Liver (tissue), 3 donors: ENCODE measurements at regions not wholly inside any gene's neighbourhood (a gene's known extent, or its start where the extent isn't known, plus 50 kb on each side); places are given as distances from the start of the nearest gene placed in this dataset.

Source experiments
- GABPA ChIP-seq, 2 donors: IDR thresholded peaks in 1 of 2; conservative IDR thresholded peaks in 1 of 2; 2 replicates each; pipeline ENCODE4 v1.6.1; 2016; ENCODE audit warnings: antibody characterized with exemption in 2 of 2, mild to moderate bottlenecking in 1 of 2, moderate library complexity in 1 of 2
- RAD21 ChIP-seq, 2 donors: IDR thresholded peaks; 2 replicates each; pipeline ENCODE4 v1.6.1; 2016; ENCODE audit warnings: antibody characterized with exemption in 2 of 2, mild to moderate bottlenecking in 2 of 2
- SP1 ChIP-seq: IDR thresholded peaks from 2 replicates; pipeline ENCODE4 v1.6.1; 2018; ENCODE audit warnings: antibody characterized with exemption, mild to moderate bottlenecking
- TAF1 ChIP-seq: conservative IDR thresholded peaks from 2 replicates; pipeline ENCODE4 v1.6.1; 2016; ENCODE audit warnings: antibody characterized with exemption, mild to moderate bottlenecking
- YY1 ChIP-seq: IDR thresholded peaks from 2 replicates; pipeline ENCODE4 v1.6.1; 2016; ENCODE audit warnings: antibody characterized with exemption, mild to moderate bottlenecking
- TF ChIP-seq, protein P1 (sequence below): fragments of 150-350 bp; IDR thresholded peaks from 2 replicates; pipeline ENCODE4 v1.5.1; 2017; ENCODE audit warnings: improper control_type of control experiment, low read depth, low read length; ENCODE audit not compliant: missing input control
- TF ChIP-seq, protein P2 (sequence below): IDR thresholded peaks from 2 replicates; pipeline ENCODE4 v1.6.1; 2016; ENCODE audit warnings: antibody characterized with exemption
- TF ChIP-seq, protein P3 (sequence below): IDR thresholded peaks from 2 replicates; pipeline ENCODE4 v1.6.1; 2016; ENCODE audit warnings: antibody characterized with exemption
- TF ChIP-seq, protein P4 (sequence below): IDR thresholded peaks from 2 replicates; pipeline ENCODE4 v1.6.1; 2016; ENCODE audit warnings: antibody characterized with exemption, mild to moderate bottlenecking
- donor health status: healthy.
- donor health status: healthy.

DNA sequence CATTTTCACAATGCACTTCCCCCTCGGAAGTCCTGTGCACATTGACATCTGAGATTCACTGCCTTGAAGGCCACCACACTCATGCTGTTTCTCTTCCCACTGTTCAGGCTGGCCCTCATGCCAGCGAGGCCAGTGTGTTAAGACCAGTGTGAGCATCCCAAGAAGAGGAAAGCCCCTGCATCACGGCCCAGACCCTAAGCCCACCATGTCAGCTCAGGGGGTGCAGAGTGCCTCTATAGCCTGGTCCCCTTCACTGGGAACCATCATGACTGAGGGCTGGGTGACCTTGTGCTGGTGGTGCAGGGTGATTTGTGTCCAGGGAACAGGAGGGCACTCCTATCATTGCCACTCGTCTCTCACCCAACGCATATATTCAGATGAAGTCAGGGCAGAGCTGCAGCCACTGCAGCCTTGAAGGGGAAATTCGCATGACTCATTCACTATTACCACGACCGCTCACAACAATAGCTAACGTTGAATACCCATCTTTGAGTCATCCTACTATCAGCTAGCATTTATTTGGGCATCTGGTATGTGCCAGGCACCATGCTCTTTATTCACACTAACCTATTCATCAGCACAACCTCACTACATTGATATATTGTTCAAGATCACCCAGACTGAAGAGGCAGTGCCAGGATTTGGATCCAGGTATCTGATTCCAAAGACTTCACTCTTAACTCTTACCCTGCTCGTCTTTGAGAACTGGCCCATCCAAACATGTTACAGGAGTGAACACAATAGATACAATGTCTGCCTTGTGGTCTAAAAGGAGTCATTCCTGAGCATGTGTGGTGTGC, 58.8 kb upstream of the SLC6A11 start:
- no peak for TF ChIP-seq RAD21 (IDR thresholded peaks at IDR 0.05)
- TF ChIP-seq, protein P1, sequence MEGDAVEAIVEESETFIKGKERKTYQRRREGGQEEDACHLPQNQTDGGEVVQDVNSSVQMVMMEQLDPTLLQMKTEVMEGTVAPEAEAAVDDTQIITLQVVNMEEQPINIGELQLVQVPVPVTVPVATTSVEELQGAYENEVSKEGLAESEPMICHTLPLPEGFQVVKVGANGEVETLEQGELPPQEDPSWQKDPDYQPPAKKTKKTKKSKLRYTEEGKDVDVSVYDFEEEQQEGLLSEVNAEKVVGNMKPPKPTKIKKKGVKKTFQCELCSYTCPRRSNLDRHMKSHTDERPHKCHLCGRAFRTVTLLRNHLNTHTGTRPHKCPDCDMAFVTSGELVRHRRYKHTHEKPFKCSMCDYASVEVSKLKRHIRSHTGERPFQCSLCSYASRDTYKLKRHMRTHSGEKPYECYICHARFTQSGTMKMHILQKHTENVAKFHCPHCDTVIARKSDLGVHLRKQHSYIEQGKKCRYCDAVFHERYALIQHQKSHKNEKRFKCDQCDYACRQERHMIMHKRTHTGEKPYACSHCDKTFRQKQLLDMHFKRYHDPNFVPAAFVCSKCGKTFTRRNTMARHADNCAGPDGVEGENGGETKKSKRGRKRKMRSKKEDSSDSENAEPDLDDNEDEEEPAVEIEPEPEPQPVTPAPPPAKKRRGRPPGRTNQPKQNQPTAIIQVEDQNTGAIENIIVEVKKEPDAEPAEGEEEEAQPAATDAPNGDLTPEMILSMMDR, result no peak
- TF ChIP-seq TAF1, result no peak
- no peak for TF ChIP-seq SP1
- TF ChIP-seq, protein P2, sequence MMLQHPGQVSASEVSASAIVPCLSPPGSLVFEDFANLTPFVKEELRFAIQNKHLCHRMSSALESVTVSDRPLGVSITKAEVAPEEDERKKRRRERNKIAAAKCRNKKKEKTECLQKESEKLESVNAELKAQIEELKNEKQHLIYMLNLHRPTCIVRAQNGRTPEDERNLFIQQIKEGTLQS, result no peak
- TF ChIP-seq, protein P3, sequence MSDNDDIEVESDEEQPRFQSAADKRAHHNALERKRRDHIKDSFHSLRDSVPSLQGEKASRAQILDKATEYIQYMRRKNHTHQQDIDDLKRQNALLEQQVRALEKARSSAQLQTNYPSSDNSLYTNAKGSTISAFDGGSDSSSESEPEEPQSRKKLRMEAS, result no peak
- TF ChIP-seq, protein P4, sequence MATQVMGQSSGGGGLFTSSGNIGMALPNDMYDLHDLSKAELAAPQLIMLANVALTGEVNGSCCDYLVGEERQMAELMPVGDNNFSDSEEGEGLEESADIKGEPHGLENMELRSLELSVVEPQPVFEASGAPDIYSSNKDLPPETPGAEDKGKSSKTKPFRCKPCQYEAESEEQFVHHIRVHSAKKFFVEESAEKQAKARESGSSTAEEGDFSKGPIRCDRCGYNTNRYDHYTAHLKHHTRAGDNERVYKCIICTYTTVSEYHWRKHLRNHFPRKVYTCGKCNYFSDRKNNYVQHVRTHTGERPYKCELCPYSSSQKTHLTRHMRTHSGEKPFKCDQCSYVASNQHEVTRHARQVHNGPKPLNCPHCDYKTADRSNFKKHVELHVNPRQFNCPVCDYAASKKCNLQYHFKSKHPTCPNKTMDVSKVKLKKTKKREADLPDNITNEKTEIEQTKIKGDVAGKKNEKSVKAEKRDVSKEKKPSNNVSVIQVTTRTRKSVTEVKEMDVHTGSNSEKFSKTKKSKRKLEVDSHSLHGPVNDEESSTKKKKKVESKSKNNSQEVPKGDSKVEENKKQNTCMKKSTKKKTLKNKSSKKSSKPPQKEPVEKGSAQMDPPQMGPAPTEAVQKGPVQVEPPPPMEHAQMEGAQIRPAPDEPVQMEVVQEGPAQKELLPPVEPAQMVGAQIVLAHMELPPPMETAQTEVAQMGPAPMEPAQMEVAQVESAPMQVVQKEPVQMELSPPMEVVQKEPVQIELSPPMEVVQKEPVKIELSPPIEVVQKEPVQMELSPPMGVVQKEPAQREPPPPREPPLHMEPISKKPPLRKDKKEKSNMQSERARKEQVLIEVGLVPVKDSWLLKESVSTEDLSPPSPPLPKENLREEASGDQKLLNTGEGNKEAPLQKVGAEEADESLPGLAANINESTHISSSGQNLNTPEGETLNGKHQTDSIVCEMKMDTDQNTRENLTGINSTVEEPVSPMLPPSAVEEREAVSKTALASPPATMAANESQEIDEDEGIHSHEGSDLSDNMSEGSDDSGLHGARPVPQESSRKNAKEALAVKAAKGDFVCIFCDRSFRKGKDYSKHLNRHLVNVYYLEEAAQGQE, result no peak
- TF ChIP-seq GABPA (IDR thresholded peaks at IDR 0.05 in 1 of 2, conservative IDR thresholded peaks at IDR 0.05 in 1 of 2), result no peak
- TF ChIP-seq YY1, result no peak
